ENCODE measurements at regions not wholly inside any gene's neighbourhood (a gene's known extent, or its start where the extent isn't known, plus 50 kb on each side); places are given as distances from the start of the nearest gene placed in this dataset.
A peak's percentile ranks its signal among the peaks of the same experiment; 100 is the strongest.

GRCh38 chr22:22403771-22404170 is 104.8 kb downstream of the ZNF280B start:
- Histone ChIP-seq H3K27ac (ENCODE audit: low read depth, low read length) (no peak overlapping the region), H3F3A (ENCODE audit: insufficient read depth) (peaks cover 8% of the 10 kb centered on the region; the same call in 1 of the 2 replicates), H3K9ac (ENCODE audit: low read length) (no peak overlapping the region), H3K4me2 (ENCODE audit: low read depth, low read length, poor library complexity, severe bottlenecking) (no peak overlapping the region), H3K36me3 (ENCODE audit: low read length) (no peaks in the 10 kb centered on the region), H2AFZ (ENCODE audit: low read depth, low read length, severe bottlenecking) (no peak overlapping the region), H3K79me2 (ENCODE audit: insufficient read depth, low read length) (no peaks in the 10 kb centered on the region), H3K27me3 (ENCODE audit: low read length) (no peaks in the 10 kb centered on the region), H3K9me3 (ENCODE audit: insufficient read depth, low read length) (no peaks in the 10 kb centered on the region), H3K9me2 (replicated peaks; ENCODE audit: insufficient read depth, low read length) (no peaks in the 10 kb centered on the region), H3K4me3 (ENCODE audit: insufficient read depth, low read length, poor library complexity, severe bottlenecking) (no peak overlapping the region), H4K20me1 (ENCODE audit: low read depth, low read length) (no peaks in the 10 kb centered on the region)
- TF ChIP-seq EZH2phosphoT487 (conservative IDR thresholded peaks at IDR 0.05; ENCODE audit: low read length) (no peak), CTCF (IDR thresholded peaks at IDR 0.05; ENCODE audit: insufficient read depth, low read length, poor library complexity, severe bottlenecking) (peak; percentile 12)

GRCh38 chr22:22404598-22405284 is 103.8 kb downstream of the ZNF280B start:
- TF ChIP-seq CTCF (IDR thresholded peaks at IDR 0.05; ENCODE audit: insufficient read depth, low read length, poor library complexity, severe bottlenecking), result no peak
- no peak for TF ChIP-seq EZH2phosphoT487 (conservative IDR thresholded peaks at IDR 0.05; ENCODE audit: low read length)
- no peak overlapping the region for H3K9ac ChIP-seq (ENCODE audit: low read length)
- peaks cover 8% of the 10 kb centered on the region; the same call in 1 of the 2 replicates for H3F3A ChIP-seq (ENCODE audit: insufficient read depth)
- no peaks in the 10 kb centered on the region for H3K79me2 ChIP-seq (ENCODE audit: insufficient read depth, low read length)
- no peaks in the 10 kb centered on the region for H4K20me1 ChIP-seq (ENCODE audit: low read depth, low read length)
- H3K36me3 ChIP-seq (ENCODE audit: low read length), result no peaks in the 10 kb centered on the region
- peak overlapping the region; percentile 45; the same call in 1 of the 2 replicates for H3K27ac ChIP-seq (ENCODE audit: low read depth, low read length)
- H3K9me3 ChIP-seq (ENCODE audit: insufficient read depth, low read length), result no peaks in the 10 kb centered on the region
- no peak overlapping the region for H3K4me3 ChIP-seq (ENCODE audit: insufficient read depth, low read length, poor library complexity, severe bottlenecking)
- H3K9me2 ChIP-seq (replicated peaks; ENCODE audit: insufficient read depth, low read length), result no peaks in the 10 kb centered on the region
- H3K27me3 ChIP-seq (ENCODE audit: low read length), result no peaks in the 10 kb centered on the region
- no peak overlapping the region for H2AFZ ChIP-seq (ENCODE audit: low read depth, low read length, severe bottlenecking)
- H3K4me2 ChIP-seq (ENCODE audit: low read depth, low read length, poor library complexity, severe bottlenecking), result peak overlapping the region; percentile 29

GRCh38 chr22:22406445-22407027 is 102.0 kb downstream of the ZNF280B start:
- Histone ChIP-seq H3K27me3 (ENCODE audit: low read length) (no peaks in the 10 kb centered on the region), H3K79me2 (ENCODE audit: insufficient read depth, low read length) (no peaks in the 10 kb centered on the region), H3K36me3 (ENCODE audit: low read length) (no peaks in the 10 kb centered on the region), H3K27ac (ENCODE audit: low read depth, low read length) (no peak overlapping the region), H3K9ac (ENCODE audit: low read length) (no peak overlapping the region), H2AFZ (ENCODE audit: low read depth, low read length, severe bottlenecking) (no peak overlapping the region), H3K4me2 (ENCODE audit: low read depth, low read length, poor library complexity, severe bottlenecking) (no peak overlapping the region), H3K4me3 (ENCODE audit: insufficient read depth, low read length, poor library complexity, severe bottlenecking) (no peak overlapping the region), H3K9me3 (ENCODE audit: insufficient read depth, low read length) (no peaks in the 10 kb centered on the region), H3F3A (ENCODE audit: insufficient read depth) (no peaks in the 10 kb centered on the region; the same call in 1 of the 2 replicates), H3K9me2 (replicated peaks; ENCODE audit: insufficient read depth, low read length) (no peaks in the 10 kb centered on the region), H4K20me1 (ENCODE audit: low read depth, low read length) (no peaks in the 10 kb centered on the region)
- TF ChIP-seq CTCF (IDR thresholded peaks at IDR 0.05; ENCODE audit: insufficient read depth, low read length, poor library complexity, severe bottlenecking), result no peak
- no peak for TF ChIP-seq EZH2phosphoT487 (conservative IDR thresholded peaks at IDR 0.05; ENCODE audit: low read length)
